HL-60 (cell line): ENCODE measurements at regions not wholly inside any gene's neighbourhood (a gene's known extent, or its start where the extent isn't known, plus 50 kb on each side); places are given as distances from the start of the nearest gene placed in this dataset.
"Not testable (repeated sequence)": the region's sequence is repeated elsewhere in the genome, so short reads cannot be mapped to it uniquely, and the experiment has no call there.

ENCODE experiments used
- CTCF ChIP-seq: IDR thresholded peaks from one replicate; pipeline ENCODE4 v1.5.1; 2011; ENCODE audit warnings: low read length, control low read depth, inconsistent platforms; ENCODE audit not compliant: insufficient read depth
- GABPA ChIP-seq: IDR thresholded peaks from 2 replicates; pipeline ENCODE4 v1.6.1; 2012; ENCODE audit warnings: low read depth
- TF ChIP-seq, protein P1 (sequence below): IDR thresholded peaks from 2 replicates; pipeline ENCODE4 v1.6.1; 2012; ENCODE audit warnings: low read depth; ENCODE audit not compliant: insufficient replicate concordance

GRCh38 chr1:146396242-146396641, 167.4 kb upstream of the NOTCH2NLA start:
- not testable (repeated sequence) for TF ChIP-seq CTCF, GABPA
- TF ChIP-seq, protein P1, sequence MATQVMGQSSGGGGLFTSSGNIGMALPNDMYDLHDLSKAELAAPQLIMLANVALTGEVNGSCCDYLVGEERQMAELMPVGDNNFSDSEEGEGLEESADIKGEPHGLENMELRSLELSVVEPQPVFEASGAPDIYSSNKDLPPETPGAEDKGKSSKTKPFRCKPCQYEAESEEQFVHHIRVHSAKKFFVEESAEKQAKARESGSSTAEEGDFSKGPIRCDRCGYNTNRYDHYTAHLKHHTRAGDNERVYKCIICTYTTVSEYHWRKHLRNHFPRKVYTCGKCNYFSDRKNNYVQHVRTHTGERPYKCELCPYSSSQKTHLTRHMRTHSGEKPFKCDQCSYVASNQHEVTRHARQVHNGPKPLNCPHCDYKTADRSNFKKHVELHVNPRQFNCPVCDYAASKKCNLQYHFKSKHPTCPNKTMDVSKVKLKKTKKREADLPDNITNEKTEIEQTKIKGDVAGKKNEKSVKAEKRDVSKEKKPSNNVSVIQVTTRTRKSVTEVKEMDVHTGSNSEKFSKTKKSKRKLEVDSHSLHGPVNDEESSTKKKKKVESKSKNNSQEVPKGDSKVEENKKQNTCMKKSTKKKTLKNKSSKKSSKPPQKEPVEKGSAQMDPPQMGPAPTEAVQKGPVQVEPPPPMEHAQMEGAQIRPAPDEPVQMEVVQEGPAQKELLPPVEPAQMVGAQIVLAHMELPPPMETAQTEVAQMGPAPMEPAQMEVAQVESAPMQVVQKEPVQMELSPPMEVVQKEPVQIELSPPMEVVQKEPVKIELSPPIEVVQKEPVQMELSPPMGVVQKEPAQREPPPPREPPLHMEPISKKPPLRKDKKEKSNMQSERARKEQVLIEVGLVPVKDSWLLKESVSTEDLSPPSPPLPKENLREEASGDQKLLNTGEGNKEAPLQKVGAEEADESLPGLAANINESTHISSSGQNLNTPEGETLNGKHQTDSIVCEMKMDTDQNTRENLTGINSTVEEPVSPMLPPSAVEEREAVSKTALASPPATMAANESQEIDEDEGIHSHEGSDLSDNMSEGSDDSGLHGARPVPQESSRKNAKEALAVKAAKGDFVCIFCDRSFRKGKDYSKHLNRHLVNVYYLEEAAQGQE: not testable (repeated sequence)
